ENCODE measurements at regions not wholly inside any gene's neighbourhood (a gene's known extent, or its start where the extent isn't known, plus 50 kb on each side); places are given as distances from the start of the nearest gene placed in this dataset.
A peak's percentile ranks its signal among the peaks of the same experiment; 100 is the strongest.

DNA sequence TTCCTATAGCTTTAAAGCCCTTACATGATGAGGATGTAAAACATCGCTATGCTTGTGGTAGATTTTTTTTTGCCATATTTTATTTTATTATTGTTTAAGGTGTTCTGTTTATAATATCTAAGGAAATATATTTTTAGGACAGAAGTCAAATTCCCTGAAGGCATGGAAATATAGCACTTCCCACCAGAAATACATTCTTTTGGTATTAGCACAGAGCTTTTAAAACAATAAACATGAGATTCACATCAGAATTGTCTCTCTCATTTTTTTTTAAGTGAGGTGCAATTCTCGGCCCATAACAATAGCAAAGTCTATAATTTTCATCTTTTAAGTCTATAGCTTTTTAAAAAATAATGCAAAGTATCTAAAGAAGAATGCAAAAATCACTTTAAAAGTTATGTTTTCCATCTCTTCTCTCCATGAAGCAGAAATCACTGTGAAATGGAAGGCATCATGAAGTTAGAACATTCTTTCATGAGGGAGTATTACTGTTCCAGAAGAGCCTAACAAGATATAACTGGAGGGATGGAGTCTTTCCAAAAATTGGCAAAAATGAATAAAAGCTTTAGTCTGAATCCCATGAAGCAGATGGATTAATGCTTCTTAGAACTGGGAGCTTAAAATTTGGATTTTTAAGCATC, 283.6 kb upstream of the TRIB2 start:
- no peak overlapping the region for H3K9ac ChIP-seq (ENCODE audit: low read length)
- TF ChIP-seq TCF7L2 (IDR thresholded peaks at IDR 0.05; ENCODE audit: borderline replicate concordance, extremely low read depth, insufficient read depth, insufficient read length) (no peak), EGR1 (IDR thresholded peaks at IDR 0.05; ENCODE audit: low read depth) (no peak)
- H3K9me3 ChIP-seq (ENCODE audit: control insufficient read depth in 1 of 2, insufficient read depth in 1 of 2, low read depth in 1 of 2, low read length in 2 of 2): no peaks in the 10 kb centered on the region
- H3K4me1 ChIP-seq (ENCODE audit: control insufficient read depth in 1 of 2, insufficient read depth in 2 of 2, low read length in 2 of 2): no peaks in the 10 kb centered on the region
- no peaks in the 10 kb centered on the region for H3K27me3 ChIP-seq (ENCODE audit: insufficient read depth, low read length)
- ChIA-PET RAD21 (ENCODE audit: low non-redundant PET in 1 of 2, low total read pairs in 2 of 2, uncharacterized antibody in 2 of 2, unreplicated experiment in 2 of 2) (interaction anchor here (1.0 to 1.1 kb wide), 2 partner anchors 574 kb away, joined by 3 to 4 read pairs; no protein-coding TSS in a partner anchor), CTCF (interaction anchor here (1.5 to 1.8 kb wide), 2 partner anchors 283 to 574 kb away, joined by 9 to 14 read pairs; partner anchors contain the start of gene TRIB2), POLR2A (interaction anchor here (1.9 kb wide), 1 partner anchor 283 kb away, joined by 8 read pairs; the partner anchor contains the start of gene TRIB2)
- no peak overlapping the region for H3K4me3 ChIP-seq (replicated peaks in 1 of 2; ENCODE audit: low read depth in 1 of 2, low read length in 2 of 2)
- no peaks in the 10 kb centered on the region for H3K79me2 ChIP-seq (ENCODE audit: insufficient read depth, low read length)
- no peaks in the 10 kb centered on the region for H3K9me2 ChIP-seq (ENCODE audit: insufficient read depth)
- no peak overlapping the region for H3K27ac ChIP-seq (ENCODE audit: low read depth, low read length)
- no peaks in the 10 kb centered on the region for H3K36me3 ChIP-seq (ENCODE audit: control insufficient read depth in 1 of 2, insufficient read depth in 2 of 2, low read length in 2 of 2)
- ATAC-seq: no peak
- DNase-seq (ENCODE audit: low read depth, low spot score): no peak
- intact Hi-C loops (cut with micrococcal nuclease): loop anchor here (2.0 to 5.0 kb wide), 3 partner anchors 20 to 574 kb away; partner anchors contain the start of gene TRIB2
- no peaks in the 10 kb centered on the region for H4K20me1 ChIP-seq (ENCODE audit: insufficient read depth)
- BruUV-seq (replicated peaks): no TSS peak
- H3K4me2 ChIP-seq (ENCODE audit: low read length): no peak overlapping the region
- H2AFZ ChIP-seq (ENCODE audit: low read depth, low read length, poor library complexity, severe bottlenecking): no peak overlapping the region

GRCh38 chr2:12433626-12433990, 283.1 kb upstream of the TRIB2 start:
- CTCF ChIA-PET: interaction anchor here (1.5 to 1.8 kb wide), 2 partner anchors 283 to 573 kb away, joined by 9 to 14 read pairs; partner anchors contain the start of gene TRIB2
- POLR2A ChIA-PET: interaction anchor here (1.9 kb wide), 1 partner anchor 282 kb away, joined by 8 read pairs; the partner anchor contains the start of gene TRIB2
- Histone ChIP-seq H3K36me3 (ENCODE audit: control insufficient read depth in 1 of 2, insufficient read depth in 2 of 2, low read length in 2 of 2) (no peaks in the 10 kb centered on the region), H3K4me1 (ENCODE audit: control insufficient read depth in 1 of 2, insufficient read depth in 2 of 2, low read length in 2 of 2) (no peaks in the 10 kb centered on the region), H3K79me2 (ENCODE audit: insufficient read depth, low read length) (no peaks in the 10 kb centered on the region), H3K9ac (ENCODE audit: low read length) (no peak overlapping the region), H3K4me2 (ENCODE audit: low read length) (no peak overlapping the region), H3K27ac (ENCODE audit: low read depth, low read length) (no peak overlapping the region), H3K9me2 (ENCODE audit: insufficient read depth) (no peaks in the 10 kb centered on the region), H4K20me1 (ENCODE audit: insufficient read depth) (no peaks in the 10 kb centered on the region), H3K27me3 (ENCODE audit: insufficient read depth, low read length) (no peaks in the 10 kb centered on the region), H3K9me3 (ENCODE audit: control insufficient read depth in 1 of 2, insufficient read depth in 1 of 2, low read depth in 1 of 2, low read length in 2 of 2) (no peaks in the 10 kb centered on the region), H3K4me3 (replicated peaks in 1 of 2; ENCODE audit: low read depth in 1 of 2, low read length in 2 of 2) (no peak overlapping the region), H2AFZ (ENCODE audit: low read depth, low read length, poor library complexity, severe bottlenecking) (no peak overlapping the region)
- intact Hi-C loops (cut with micrococcal nuclease): loop anchor here (2.0 to 5.0 kb wide), 3 partner anchors 19 to 574 kb away; partner anchors contain the start of gene TRIB2
- RAD21 ChIA-PET (ENCODE audit: low non-redundant PET in 1 of 2, low total read pairs in 2 of 2, uncharacterized antibody in 2 of 2, unreplicated experiment in 2 of 2): interaction anchor here (1.0 to 1.1 kb wide), 2 partner anchors 573 to 574 kb away, joined by 3 to 4 read pairs; no protein-coding TSS in a partner anchor
- DNase-seq (ENCODE audit: low read depth, low spot score): no peak
- ATAC-seq: no peak
- BruUV-seq (replicated peaks): no TSS peak
- peak; percentile 64 for TF ChIP-seq RAD21 (IDR thresholded peaks at IDR 0.05; ENCODE audit: low read depth)
- TF ChIP-seq ELF1 (IDR thresholded peaks at IDR 0.05; ENCODE audit: borderline replicate concordance, low read depth): no peak
- TF ChIP-seq, protein P1, sequence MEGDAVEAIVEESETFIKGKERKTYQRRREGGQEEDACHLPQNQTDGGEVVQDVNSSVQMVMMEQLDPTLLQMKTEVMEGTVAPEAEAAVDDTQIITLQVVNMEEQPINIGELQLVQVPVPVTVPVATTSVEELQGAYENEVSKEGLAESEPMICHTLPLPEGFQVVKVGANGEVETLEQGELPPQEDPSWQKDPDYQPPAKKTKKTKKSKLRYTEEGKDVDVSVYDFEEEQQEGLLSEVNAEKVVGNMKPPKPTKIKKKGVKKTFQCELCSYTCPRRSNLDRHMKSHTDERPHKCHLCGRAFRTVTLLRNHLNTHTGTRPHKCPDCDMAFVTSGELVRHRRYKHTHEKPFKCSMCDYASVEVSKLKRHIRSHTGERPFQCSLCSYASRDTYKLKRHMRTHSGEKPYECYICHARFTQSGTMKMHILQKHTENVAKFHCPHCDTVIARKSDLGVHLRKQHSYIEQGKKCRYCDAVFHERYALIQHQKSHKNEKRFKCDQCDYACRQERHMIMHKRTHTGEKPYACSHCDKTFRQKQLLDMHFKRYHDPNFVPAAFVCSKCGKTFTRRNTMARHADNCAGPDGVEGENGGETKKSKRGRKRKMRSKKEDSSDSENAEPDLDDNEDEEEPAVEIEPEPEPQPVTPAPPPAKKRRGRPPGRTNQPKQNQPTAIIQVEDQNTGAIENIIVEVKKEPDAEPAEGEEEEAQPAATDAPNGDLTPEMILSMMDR (IDR thresholded peaks at IDR 0.05 in 2 of 3, conservative IDR thresholded peaks at IDR 0.05 in 1 of 3; ENCODE audit: borderline replicate concordance in 1 of 3, insufficient read depth in 1 of 3, low read depth in 2 of 3, low read length in 2 of 3): peak in 2 of 3 experiments; percentile 19 to 31; a peak in 2 of 6 replicates
